ENCODE measurements at regions not wholly inside any gene's neighbourhood (a gene's known extent, or its start where the extent isn't known, plus 50 kb on each side); places are given as distances from the start of the nearest gene placed in this dataset.

DNA sequence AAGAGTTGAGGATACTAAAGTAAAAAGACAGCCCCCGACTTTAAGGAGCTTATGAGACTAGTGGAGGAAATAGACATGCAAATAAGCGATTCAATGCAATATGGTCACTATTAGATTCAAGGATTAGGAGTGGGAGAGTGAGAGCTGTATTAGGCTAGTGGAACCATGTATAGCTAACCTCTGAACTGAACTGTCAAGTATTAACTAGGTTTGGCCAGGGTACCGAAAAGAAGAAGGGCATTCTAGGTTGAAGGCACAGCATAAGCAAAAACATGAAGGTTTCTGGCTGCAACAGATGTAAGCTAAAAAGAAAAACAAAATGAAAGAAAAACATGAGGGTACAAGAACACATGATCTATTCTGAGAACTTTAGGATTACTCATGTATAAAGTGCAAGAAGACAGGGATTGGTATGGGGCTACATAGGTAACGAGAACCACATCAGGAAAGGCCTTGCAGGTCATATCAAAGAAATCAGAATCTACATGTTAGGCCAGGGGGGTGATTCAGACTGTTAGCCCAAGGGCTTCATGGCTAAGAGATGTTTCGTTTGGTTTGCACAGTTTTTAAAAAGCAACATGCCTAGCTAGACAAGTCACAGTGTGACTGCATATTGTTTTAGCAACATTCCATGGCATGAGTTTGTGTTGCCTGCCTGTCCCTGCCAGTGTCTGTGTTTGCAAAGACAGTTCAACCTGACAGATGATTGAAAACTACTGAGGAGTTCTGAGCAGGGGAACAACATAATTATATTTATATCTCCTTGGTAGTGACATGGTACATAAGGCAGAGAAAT, 54.4 kb upstream of the HAO2 start:
- Histone ChIP-seq H3K27me3 (ENCODE audit: control insufficient read depth in 1 of 2, insufficient read depth in 1 of 2, low read length in 2 of 2) (peaks cover 1 to 21% of the 10 kb centered on the region in 2 experiments), H2BK120ac (ENCODE audit: low read depth, low read length) (no peak overlapping the region), H3K18ac (ENCODE audit: low read depth in 1 of 2, low read length in 2 of 2) (no peak overlapping the region), H3K23ac (ENCODE audit: low read length in 2 of 2) (no peak overlapping the region), H4K91ac (ENCODE audit: low read length) (no peak overlapping the region), H3K27ac (ENCODE audit: low read length, poor library complexity, severe bottlenecking) (no peak overlapping the region), H3K14ac (ENCODE audit: low read length in 2 of 2) (no peak overlapping the region), H2AFZ (ENCODE audit: low read depth, low read length) (no peak overlapping the region), H3K4me2 (ENCODE audit: low read length, poor library complexity, severe bottlenecking) (no peak overlapping the region), H3K9me3 (ENCODE audit: control insufficient read depth, low read length) (no peaks in the 10 kb centered on the region), H3K79me1 (replicated peaks; ENCODE audit: low read length, poor library complexity, severe bottlenecking) (no peaks in the 10 kb centered on the region), H2BK12ac (ENCODE audit: low read length in 2 of 2) (no peak overlapping the region), H2BK5ac (ENCODE audit: low read depth, low read length, poor library complexity, severe bottlenecking) (no peak overlapping the region), H3K36me3 (ENCODE audit: control insufficient read depth in 1 of 2, insufficient read depth in 2 of 2, low read depth in 1 of 2, low read length in 2 of 2) (no peaks in the 10 kb centered on the region), H3K4me3 (ENCODE audit: insufficient read depth in 1 of 2, low read depth in 1 of 2, low read length in 2 of 2) (no peak overlapping the region), H4K8ac (ENCODE audit: low read length) (no peak overlapping the region), H3K9ac (ENCODE audit: low read length) (no peak overlapping the region), H3K4ac (ENCODE audit: low read depth in 1 of 2, low read length in 2 of 2) (no peak overlapping the region), H2AK5ac (ENCODE audit: low read length, severe bottlenecking) (no peak overlapping the region), H3K4me1 (ENCODE audit: control insufficient read depth, insufficient read depth, low read depth, low read length) (no peaks in the 10 kb centered on the region), H2BK15ac (ENCODE audit: low read depth, poor library complexity, severe bottlenecking) (no peak overlapping the region)
- no peak for DNase-seq
- WGBS = 79% methylated on average over 5 of the region's 5 CpGs

DNA sequence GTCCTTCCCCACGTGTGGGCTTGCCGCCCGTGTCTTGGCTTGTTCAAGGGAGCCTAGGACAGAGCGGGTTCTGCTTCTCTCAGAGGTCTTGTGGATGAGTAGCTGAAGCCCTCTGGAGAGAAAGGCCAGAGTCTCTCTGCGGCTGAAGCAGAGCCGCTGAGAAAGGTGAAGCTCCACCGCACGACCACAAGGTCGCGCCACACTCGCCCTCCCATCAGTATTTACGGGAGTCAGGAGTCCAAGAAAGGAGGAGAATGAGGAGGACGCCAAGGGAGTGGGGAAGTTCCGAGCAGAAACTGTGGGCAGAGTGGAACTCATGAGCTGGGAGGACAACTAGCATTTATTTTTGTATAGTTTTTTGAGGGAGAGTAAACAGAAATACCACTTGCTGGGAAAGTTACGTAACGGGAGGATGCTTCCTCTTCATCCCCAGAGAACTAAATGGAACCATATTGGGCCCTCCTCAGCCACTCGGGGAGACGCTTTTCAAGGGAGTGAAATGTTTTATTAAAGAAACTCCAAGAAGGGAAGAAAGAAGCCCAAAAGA, 51.6 kb upstream of the HAO2 start:
- Histone ChIP-seq H3K27ac (ENCODE audit: low read length, poor library complexity, severe bottlenecking) (no peak overlapping the region), H2BK120ac (ENCODE audit: low read depth, low read length) (no peak overlapping the region), H3K4me3 (ENCODE audit: insufficient read depth in 1 of 2, low read depth in 1 of 2, low read length in 2 of 2) (no peak overlapping the region), H3K18ac (ENCODE audit: low read depth in 1 of 2, low read length in 2 of 2) (no peak overlapping the region), H3K4me2 (ENCODE audit: low read length, poor library complexity, severe bottlenecking) (no peak overlapping the region), H3K23ac (ENCODE audit: low read length in 2 of 2) (no peak overlapping the region), H3K9me3 (ENCODE audit: control insufficient read depth, low read length) (no peaks in the 10 kb centered on the region), H2BK15ac (ENCODE audit: low read depth, poor library complexity, severe bottlenecking) (no peak overlapping the region), H3K27me3 (ENCODE audit: control insufficient read depth in 1 of 2, insufficient read depth in 1 of 2, low read length in 2 of 2) (no peaks in the 10 kb centered on the region), H3K4me1 (ENCODE audit: control insufficient read depth, insufficient read depth, low read depth, low read length) (no peaks in the 10 kb centered on the region), H2AFZ (ENCODE audit: low read depth, low read length) (no peak overlapping the region), H2AK5ac (ENCODE audit: low read length, severe bottlenecking) (no peak overlapping the region), H2BK5ac (ENCODE audit: low read depth, low read length, poor library complexity, severe bottlenecking) (no peak overlapping the region), H3K4ac (ENCODE audit: low read depth in 1 of 2, low read length in 2 of 2) (no peak overlapping the region), H2BK12ac (ENCODE audit: low read length in 2 of 2) (no peak overlapping the region), H3K36me3 (ENCODE audit: control insufficient read depth in 1 of 2, insufficient read depth in 2 of 2, low read depth in 1 of 2, low read length in 2 of 2) (no peaks in the 10 kb centered on the region), H4K91ac (ENCODE audit: low read length) (no peak overlapping the region), H3K14ac (ENCODE audit: low read length in 2 of 2) (no peak overlapping the region), H3K79me1 (replicated peaks; ENCODE audit: low read length, poor library complexity, severe bottlenecking) (no peaks in the 10 kb centered on the region), H3K9ac (ENCODE audit: low read length) (no peak overlapping the region), H4K8ac (ENCODE audit: low read length) (no peak overlapping the region)
- DNase-seq = no peak
- WGBS = 82% methylated on average over 18 of the region's 18 CpGs

DNA sequence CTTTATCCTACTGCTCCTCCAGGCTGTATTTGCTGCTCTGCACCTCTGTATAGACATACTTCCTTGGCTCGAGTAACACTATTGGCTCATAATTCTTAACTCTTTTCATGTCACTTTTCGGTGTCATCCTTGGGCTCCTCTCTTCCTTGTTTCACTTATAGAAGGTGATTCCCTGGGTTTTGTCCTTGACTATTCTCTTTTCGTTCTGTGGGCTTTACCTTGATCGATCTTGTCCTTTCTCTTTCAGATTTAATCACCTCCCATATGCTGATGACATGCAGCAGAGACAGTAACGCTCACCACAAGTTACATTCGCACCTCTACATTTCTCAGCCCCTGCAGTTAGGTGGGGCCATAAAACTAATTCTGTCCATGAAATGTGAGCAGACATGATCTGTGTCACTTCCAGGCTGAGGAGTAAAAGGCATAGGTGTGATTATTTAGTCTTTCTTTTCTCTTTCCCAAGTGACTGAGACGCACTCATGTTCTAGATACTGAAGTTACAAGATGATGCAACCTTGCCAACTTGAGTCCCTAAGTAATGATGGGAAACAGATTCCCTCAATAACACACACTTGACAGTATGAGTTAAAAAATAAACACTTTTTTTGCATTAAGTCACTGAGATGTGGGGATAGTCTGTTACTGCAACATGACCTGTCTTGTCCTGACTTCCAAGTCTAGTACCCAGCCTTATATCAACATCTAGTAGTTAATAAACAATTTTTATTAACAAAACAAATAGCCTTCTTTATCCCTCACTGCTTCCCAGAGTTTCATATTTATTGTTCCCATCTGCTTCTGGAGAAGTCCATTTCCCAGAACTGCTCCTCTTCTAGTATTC, 49.9 kb upstream of the HAO2 start:
- H4K8ac ChIP-seq (ENCODE audit: low read length) = no peak overlapping the region
- DNase-seq = no peak
- H3K9ac ChIP-seq (ENCODE audit: low read length) = no peak overlapping the region
- no peak overlapping the region for H4K91ac ChIP-seq (ENCODE audit: low read length)
- H3K4me3 ChIP-seq (ENCODE audit: insufficient read depth in 1 of 2, low read depth in 1 of 2, low read length in 2 of 2) = no peak overlapping the region
- H3K4me1 ChIP-seq (ENCODE audit: control insufficient read depth, insufficient read depth, low read depth, low read length) = no peaks in the 10 kb centered on the region
- 76% methylated on average over 5 of the region's 7 CpGs for WGBS
- H3K27me3 ChIP-seq (ENCODE audit: control insufficient read depth in 1 of 2, insufficient read depth in 1 of 2, low read length in 2 of 2) = no peaks in the 10 kb centered on the region
- no peaks in the 10 kb centered on the region for H3K9me3 ChIP-seq (ENCODE audit: control insufficient read depth, low read length)
- H2BK5ac ChIP-seq (ENCODE audit: low read depth, low read length, poor library complexity, severe bottlenecking) = no peak overlapping the region
- no peaks in the 10 kb centered on the region for H3K36me3 ChIP-seq (ENCODE audit: control insufficient read depth in 1 of 2, insufficient read depth in 2 of 2, low read depth in 1 of 2, low read length in 2 of 2)
- no peak overlapping the region for H3K18ac ChIP-seq (ENCODE audit: low read depth in 1 of 2, low read length in 2 of 2)
- no peak overlapping the region for H3K4me2 ChIP-seq (ENCODE audit: low read length, poor library complexity, severe bottlenecking)
- H3K23ac ChIP-seq (ENCODE audit: low read length in 2 of 2) = no peak overlapping the region
- H3K27ac ChIP-seq (ENCODE audit: low read length, poor library complexity, severe bottlenecking) = no peak overlapping the region
- no peak overlapping the region for H3K14ac ChIP-seq (ENCODE audit: low read length in 2 of 2)
- H2AK5ac ChIP-seq (ENCODE audit: low read length, severe bottlenecking) = no peak overlapping the region
- H2BK120ac ChIP-seq (ENCODE audit: low read depth, low read length) = no peak overlapping the region
- no peaks in the 10 kb centered on the region for H3K79me1 ChIP-seq (replicated peaks; ENCODE audit: low read length, poor library complexity, severe bottlenecking)
- H2BK15ac ChIP-seq (ENCODE audit: low read depth, poor library complexity, severe bottlenecking) = no peak overlapping the region
- H2BK12ac ChIP-seq (ENCODE audit: low read length in 2 of 2) = no peak overlapping the region
- no peak overlapping the region for H2AFZ ChIP-seq (ENCODE audit: low read depth, low read length)
- H3K4ac ChIP-seq (ENCODE audit: low read depth in 1 of 2, low read length in 2 of 2) = no peak overlapping the region

Data from mesenchymal stem cell (in vitro differentiated cells and primary cell).